ENCODE measurements at regions not wholly inside any gene's neighbourhood (a gene's known extent, or its start where the extent isn't known, plus 50 kb on each side); places are given as distances from the start of the nearest gene placed in this dataset.

DNA sequence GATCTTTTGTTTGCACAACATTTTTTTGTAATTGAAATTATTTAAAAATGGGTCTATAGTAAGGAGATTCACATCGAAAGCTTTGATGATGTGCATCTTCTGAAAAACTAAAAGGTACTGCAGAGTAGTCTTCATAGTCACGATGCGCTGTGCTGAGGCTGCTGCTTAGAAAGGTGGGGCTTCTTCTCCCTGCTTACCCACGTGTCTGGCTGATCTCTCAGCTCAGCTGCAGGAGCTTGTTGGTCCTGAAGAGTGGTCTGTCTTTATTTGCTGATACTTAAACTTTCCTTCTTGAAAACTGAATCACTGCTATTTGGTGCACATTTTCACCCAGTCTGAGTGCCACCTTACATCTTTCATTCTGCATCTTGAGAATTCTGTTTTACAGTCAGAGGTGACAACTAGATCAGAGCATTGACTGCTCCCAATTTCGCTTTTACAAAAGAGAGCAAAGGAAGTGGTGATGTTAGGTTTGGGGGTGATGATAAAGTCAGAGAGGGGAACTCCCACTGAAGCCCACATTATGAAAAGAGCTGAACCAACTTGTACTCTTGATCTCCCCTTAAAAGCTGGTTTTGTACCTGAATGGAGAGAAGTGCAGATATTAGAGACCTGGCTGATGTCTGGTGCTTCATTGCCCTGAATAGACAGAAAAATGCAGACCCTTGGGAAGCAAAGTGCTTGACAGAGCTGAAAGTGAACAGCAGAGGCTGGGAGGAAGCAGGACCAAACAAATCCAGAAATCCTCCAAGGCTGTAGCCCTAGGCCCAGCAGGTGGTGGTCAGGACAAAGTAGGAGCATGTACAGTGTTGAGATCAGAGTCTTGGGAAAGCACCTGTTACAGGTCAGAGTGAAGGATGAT is 984.5 kb downstream of the TSN start:
- Histone ChIP-seq H3K4me1 (ENCODE audit: control insufficient read depth, insufficient read depth, low read length) (no peaks in the 10 kb centered on the region), H3K4me3 (ENCODE audit: low read depth, low read length) (no peak overlapping the region), H3K27ac (ENCODE audit: extremely low read depth, low read depth, low read length) (no peak overlapping the region), H3K36me3 (ENCODE audit: control insufficient read depth in 2 of 2, insufficient read depth in 1 of 2, low read length in 2 of 2) (no peaks in the 10 kb centered on the region), H3K9me3 (ENCODE audit: control insufficient read depth, insufficient read depth, low read depth, low read length) (no peaks in the 10 kb centered on the region)
- TF ChIP-seq BCL11A (tag by site-specific recombination; IDR thresholded peaks at IDR 0.05; ENCODE audit: low read depth): no peak
- ChIA-PET POLR2A (no interaction called here), CTCF (no interaction called here)

DNA sequence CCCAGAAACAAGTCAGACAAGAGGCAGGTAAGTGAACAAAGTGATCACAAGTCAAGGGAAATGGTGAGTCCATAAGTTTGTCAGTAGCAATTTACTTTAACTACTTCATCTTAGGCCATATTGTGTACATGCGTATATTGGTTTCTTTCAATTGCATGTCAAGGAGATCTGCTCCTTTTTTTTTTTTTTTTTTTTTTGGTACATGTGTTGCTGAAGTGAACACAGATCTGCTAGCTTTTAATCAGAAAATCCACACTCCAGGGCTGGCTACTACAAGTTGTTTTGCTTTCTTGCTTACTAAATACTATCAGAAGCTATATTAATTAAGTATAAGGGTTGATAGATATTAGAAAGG is 985.1 kb downstream of the TSN start:
- Histone ChIP-seq H3K4me3 (ENCODE audit: low read depth, low read length) (no peak overlapping the region), H3K4me1 (ENCODE audit: control insufficient read depth, insufficient read depth, low read length) (no peaks in the 10 kb centered on the region), H3K9me3 (ENCODE audit: control insufficient read depth, insufficient read depth, low read depth, low read length) (no peaks in the 10 kb centered on the region), H3K36me3 (ENCODE audit: control insufficient read depth in 2 of 2, insufficient read depth in 1 of 2, low read length in 2 of 2) (no peaks in the 10 kb centered on the region), H3K27ac (ENCODE audit: extremely low read depth, low read depth, low read length) (no peak overlapping the region)
- POLR2A ChIA-PET: no interaction called here
- CTCF ChIA-PET: no interaction called here
- no peak for TF ChIP-seq ZNF626 (tag by site-specific recombination; IDR thresholded peaks at IDR 0.05)
- no peak for TF ChIP-seq ZNF335 (tag by site-specific recombination; conservative IDR thresholded peaks at IDR 0.05)
- TF ChIP-seq ZNF76 (tag by site-specific recombination; IDR thresholded peaks at IDR 0.05; ENCODE audit: borderline replicate concordance, low read depth): no peak
- no peak for TF ChIP-seq ZNF416 (tag by site-specific recombination; IDR thresholded peaks at IDR 0.05)
- TF ChIP-seq ZNF248 (tag by site-specific recombination; IDR thresholded peaks at IDR 0.05): no peak
- no peak for TF ChIP-seq ZNF366 (tag by site-specific recombination; conservative IDR thresholded peaks at IDR 0.05)

DNA sequence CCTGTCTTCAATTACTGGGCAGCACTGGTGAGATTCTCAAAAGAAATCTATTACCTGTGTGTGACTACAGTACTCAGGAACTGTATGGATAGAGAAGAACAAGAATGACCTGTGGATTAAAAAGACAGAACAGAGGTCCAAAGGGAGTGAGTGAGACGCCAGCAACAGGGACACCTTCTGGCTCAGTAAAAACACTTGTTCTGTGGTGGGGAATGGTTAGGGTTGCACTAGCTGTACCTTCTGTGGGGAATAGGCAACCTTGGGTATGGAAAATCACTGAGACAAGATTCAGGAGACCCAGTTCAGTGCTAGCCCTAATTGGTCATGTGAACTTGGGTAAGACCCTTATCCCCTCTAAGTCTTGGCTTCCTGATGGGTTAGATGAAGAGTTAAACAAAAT is 986.0 kb downstream of the TSN start:
- Histone ChIP-seq H3K4me1 (ENCODE audit: control insufficient read depth, insufficient read depth, low read length) (no peaks in the 10 kb centered on the region), H3K27ac (ENCODE audit: extremely low read depth, low read depth, low read length) (no peak overlapping the region), H3K9me3 (ENCODE audit: control insufficient read depth, insufficient read depth, low read depth, low read length) (no peaks in the 10 kb centered on the region), H3K4me3 (ENCODE audit: low read depth, low read length) (no peak overlapping the region), H3K36me3 (ENCODE audit: control insufficient read depth in 2 of 2, insufficient read depth in 1 of 2, low read length in 2 of 2) (no peaks in the 10 kb centered on the region)
- ChIA-PET POLR2A (no interaction called here), CTCF (no interaction called here)
- TF ChIP-seq ZNF747 (tag by site-specific recombination; IDR thresholded peaks at IDR 0.05): no peak
- no peak for TF ChIP-seq ZNF10 (tag by site-specific recombination; IDR thresholded peaks at IDR 0.05)
- no peak for TF ChIP-seq ZNF837 (tag by site-specific recombination; IDR thresholded peaks at IDR 0.05)
- TF ChIP-seq ZNF23 (tag by site-specific recombination; IDR thresholded peaks at IDR 0.05; ENCODE audit: borderline replicate concordance): no peak

DNA sequence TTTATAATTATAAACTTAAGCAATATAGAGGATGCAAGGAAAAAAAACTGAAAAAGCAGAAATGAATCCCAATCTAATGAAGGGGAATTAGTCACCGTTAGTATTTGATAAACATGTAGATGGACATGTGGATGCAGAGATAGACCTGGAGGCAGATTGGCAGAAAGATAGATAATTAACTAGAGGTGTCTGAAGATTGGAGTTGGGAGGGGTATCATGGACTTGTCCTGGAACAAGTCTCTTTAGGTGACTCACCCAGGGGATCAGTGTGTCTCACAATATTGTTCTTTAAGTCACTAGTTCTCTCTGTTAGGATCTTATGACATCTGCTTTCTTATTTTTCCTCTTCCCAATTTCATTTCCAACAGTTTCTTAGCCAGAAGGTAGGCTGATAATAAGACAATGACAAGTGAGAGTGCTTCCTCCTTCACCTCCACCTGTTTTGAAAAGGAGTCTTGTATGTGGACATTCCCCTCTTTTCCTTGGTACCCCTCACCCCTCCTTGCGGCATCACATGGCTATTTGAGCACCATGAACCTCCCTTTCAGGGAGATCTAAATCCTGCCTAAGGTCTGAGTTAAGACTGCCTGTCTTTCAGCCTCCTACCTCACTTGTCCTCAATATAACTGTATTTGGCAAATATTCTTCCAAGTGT is 987.7 kb downstream of the TSN start:
- Histone ChIP-seq H3K27ac (ENCODE audit: extremely low read depth, low read depth, low read length) (no peak overlapping the region), H3K4me1 (ENCODE audit: control insufficient read depth, insufficient read depth, low read length) (no peaks in the 10 kb centered on the region), H3K36me3 (ENCODE audit: control insufficient read depth in 2 of 2, insufficient read depth in 1 of 2, low read length in 2 of 2) (no peaks in the 10 kb centered on the region), H3K9me3 (ENCODE audit: control insufficient read depth, insufficient read depth, low read depth, low read length) (no peaks in the 10 kb centered on the region), H3K4me3 (ENCODE audit: low read depth, low read length) (no peak overlapping the region)
- ChIA-PET CTCF (no interaction called here), POLR2A (interaction anchor here (0.7 kb wide), 1 partner anchor 1347 kb away, joined by 4 read pairs; no protein-coding TSS in a partner anchor)
- TF ChIP-seq ZNF677 (tag by site-specific recombination; IDR thresholded peaks at IDR 0.05): no peak
- no peak for TF ChIP-seq ZNF423 (tag by site-specific recombination; IDR thresholded peaks at IDR 0.05)
- TF ChIP-seq, protein P1, sequence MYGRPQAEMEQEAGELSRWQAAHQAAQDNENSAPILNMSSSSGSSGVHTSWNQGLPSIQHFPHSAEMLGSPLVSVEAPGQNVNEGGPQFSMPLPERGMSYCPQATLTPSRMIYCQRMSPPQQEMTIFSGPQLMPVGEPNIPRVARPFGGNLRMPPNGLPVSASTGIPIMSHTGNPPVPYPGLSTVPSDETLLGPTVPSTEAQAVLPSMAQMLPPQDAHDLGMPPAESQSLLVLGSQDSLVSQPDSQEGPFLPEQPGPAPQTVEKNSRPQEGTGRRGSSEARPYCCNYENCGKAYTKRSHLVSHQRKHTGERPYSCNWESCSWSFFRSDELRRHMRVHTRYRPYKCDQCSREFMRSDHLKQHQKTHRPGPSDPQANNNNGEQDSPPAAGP (tag by site-specific recombination; IDR thresholded peaks at IDR 0.05): no peak
- no peak for TF ChIP-seq KLF16 (tag by site-specific recombination; IDR thresholded peaks at IDR 0.05)
- TF ChIP-seq MYNN (tag by site-specific recombination; IDR thresholded peaks at IDR 0.05; ENCODE audit: borderline replicate concordance): no peak
- TF ChIP-seq, protein P2, sequence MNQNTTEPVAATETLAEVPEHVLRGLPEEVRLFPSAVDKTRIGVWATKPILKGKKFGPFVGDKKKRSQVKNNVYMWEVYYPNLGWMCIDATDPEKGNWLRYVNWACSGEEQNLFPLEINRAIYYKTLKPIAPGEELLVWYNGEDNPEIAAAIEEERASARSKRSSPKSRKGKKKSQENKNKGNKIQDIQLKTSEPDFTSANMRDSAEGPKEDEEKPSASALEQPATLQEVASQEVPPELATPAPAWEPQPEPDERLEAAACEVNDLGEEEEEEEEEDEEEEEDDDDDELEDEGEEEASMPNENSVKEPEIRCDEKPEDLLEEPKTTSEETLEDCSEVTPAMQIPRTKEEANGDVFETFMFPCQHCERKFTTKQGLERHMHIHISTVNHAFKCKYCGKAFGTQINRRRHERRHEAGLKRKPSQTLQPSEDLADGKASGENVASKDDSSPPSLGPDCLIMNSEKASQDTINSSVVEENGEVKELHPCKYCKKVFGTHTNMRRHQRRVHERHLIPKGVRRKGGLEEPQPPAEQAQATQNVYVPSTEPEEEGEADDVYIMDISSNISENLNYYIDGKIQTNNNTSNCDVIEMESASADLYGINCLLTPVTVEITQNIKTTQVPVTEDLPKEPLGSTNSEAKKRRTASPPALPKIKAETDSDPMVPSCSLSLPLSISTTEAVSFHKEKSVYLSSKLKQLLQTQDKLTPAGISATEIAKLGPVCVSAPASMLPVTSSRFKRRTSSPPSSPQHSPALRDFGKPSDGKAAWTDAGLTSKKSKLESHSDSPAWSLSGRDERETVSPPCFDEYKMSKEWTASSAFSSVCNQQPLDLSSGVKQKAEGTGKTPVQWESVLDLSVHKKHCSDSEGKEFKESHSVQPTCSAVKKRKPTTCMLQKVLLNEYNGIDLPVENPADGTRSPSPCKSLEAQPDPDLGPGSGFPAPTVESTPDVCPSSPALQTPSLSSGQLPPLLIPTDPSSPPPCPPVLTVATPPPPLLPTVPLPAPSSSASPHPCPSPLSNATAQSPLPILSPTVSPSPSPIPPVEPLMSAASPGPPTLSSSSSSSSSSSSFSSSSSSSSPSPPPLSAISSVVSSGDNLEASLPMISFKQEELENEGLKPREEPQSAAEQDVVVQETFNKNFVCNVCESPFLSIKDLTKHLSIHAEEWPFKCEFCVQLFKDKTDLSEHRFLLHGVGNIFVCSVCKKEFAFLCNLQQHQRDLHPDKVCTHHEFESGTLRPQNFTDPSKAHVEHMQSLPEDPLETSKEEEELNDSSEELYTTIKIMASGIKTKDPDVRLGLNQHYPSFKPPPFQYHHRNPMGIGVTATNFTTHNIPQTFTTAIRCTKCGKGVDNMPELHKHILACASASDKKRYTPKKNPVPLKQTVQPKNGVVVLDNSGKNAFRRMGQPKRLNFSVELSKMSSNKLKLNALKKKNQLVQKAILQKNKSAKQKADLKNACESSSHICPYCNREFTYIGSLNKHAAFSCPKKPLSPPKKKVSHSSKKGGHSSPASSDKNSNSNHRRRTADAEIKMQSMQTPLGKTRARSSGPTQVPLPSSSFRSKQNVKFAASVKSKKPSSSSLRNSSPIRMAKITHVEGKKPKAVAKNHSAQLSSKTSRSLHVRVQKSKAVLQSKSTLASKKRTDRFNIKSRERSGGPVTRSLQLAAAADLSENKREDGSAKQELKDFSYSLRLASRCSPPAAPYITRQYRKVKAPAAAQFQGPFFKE (tag by site-specific recombination; IDR thresholded peaks at IDR 0.05; ENCODE audit: borderline replicate concordance): no peak
- TF ChIP-seq ZNF16 (tag by site-specific recombination; IDR thresholded peaks at IDR 0.05; ENCODE audit: low read depth): no peak
- TF ChIP-seq ZBTB21 (tag by site-specific recombination; IDR thresholded peaks at IDR 0.05): no peak
- TF ChIP-seq REPIN1 (tag by site-specific recombination; IDR thresholded peaks at IDR 0.05; ENCODE audit: low read depth): no peak
- no peak for TF ChIP-seq ZNF302 (tag by site-specific recombination; IDR thresholded peaks at IDR 0.05; ENCODE audit: low read depth)
